WI38 (cell line): ENCODE measurements at regions not wholly inside any gene's neighbourhood (a gene's known extent, or its start where the extent isn't known, plus 50 kb on each side); places are given as distances from the start of the nearest gene placed in this dataset.
"Not testable (repeated sequence)": the region's sequence is repeated elsewhere in the genome, so short reads cannot be mapped to it uniquely, and the experiment has no call there.

Experiments used
- H3K4me3 ChIP-seq: 2 replicates; pipeline ENCODE4 v1.5.1; 2011; ENCODE audit warnings: low read depth, mild to moderate bottlenecking, control low read depth, low read length
- CTCF ChIP-seq: IDR thresholded peaks from 2 replicates; pipeline ENCODE4 v1.5.1; 2012; ENCODE audit warnings: low read depth, mild to moderate bottlenecking, control low read depth, low read length

GRCh38 chrX:63581906-63582305 lies 203.1 kb downstream of the ARHGEF9 start:
- H3K4me3 ChIP-seq, result no peak overlapping the region
- TF ChIP-seq CTCF, result no peak

GRCh38 chrX:63581398-63581797 lies 203.6 kb downstream of the ARHGEF9 start:
- no peak overlapping the region for H3K4me3 ChIP-seq
- no peak for TF ChIP-seq CTCF

- H3K4me3 ChIP-seq, result no peak overlapping the region
- no peak for TF ChIP-seq CTCF
These were observed 208.5 kb downstream of the ARHGEF9 start for GRCh38 chrX:63576533-63576932.

- not testable (repeated sequence) for H3K4me3 ChIP-seq
These were observed 209.3 kb downstream of the ARHGEF9 start for GRCh38 chrX:63575700-63576099.

- H3K4me3 ChIP-seq, result no peak overlapping the region
- no peak for TF ChIP-seq CTCF
These were observed 215.7 kb upstream of the SPIN4 start for GRCh38 chrX:63566856-63567255.

GRCh38 chrX:63561425-63561824 lies 210.3 kb upstream of the SPIN4 start:
- no peak for TF ChIP-seq CTCF
- peak overlapping the region; percentile 72 for H3K4me3 ChIP-seq

GRCh38 chrX:63560601-63561218 lies 209.6 kb upstream of the SPIN4 start:
- no peak for TF ChIP-seq CTCF
- peak overlapping the region; percentile 72 for H3K4me3 ChIP-seq

GRCh38 chrX:63551856-63552255 lies 200.7 kb upstream of the SPIN4 start:
- no peak overlapping the region for H3K4me3 ChIP-seq
- TF ChIP-seq CTCF, result no peak
